ENCODE measurements at regions not wholly inside any gene's neighbourhood (a gene's known extent, or its start where the extent isn't known, plus 50 kb on each side); places are given as distances from the start of the nearest gene placed in this dataset.

DNA sequence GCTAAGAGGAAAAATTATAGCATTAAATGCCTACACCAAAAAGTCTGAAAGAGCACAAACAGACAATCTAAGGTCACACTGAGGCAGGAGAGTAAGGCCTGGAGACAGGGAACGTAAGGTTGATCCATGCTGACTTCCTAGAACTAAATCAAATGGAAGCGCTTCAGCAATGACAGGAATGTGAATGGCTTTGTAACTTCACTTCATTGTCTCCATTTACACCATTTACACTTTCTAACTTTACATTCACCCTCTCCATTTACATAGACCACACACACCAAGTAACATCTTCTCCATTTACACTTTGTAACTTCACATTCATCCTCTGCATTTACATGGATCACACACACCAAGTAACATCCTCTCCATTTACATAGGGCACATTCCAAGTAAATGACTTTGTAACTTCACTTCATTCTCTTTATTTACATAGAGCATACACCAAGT, 103.1 kb upstream of the SPATS2L start:
- Histone ChIP-seq H3K9ac (ENCODE audit: low read length) (peak overlapping the region; percentile 44), H3K4me1 (ENCODE audit: control insufficient read depth, low read depth, low read length) (peaks cover 33% of the 10 kb centered on the region), H3K36me3 (ENCODE audit: control insufficient read depth, low read depth, low read length) (no peaks in the 10 kb centered on the region), H3K27ac (ENCODE audit: low read length) (peak overlapping the region; percentile 78), H3K9me3 (ENCODE audit: control insufficient read depth, low read depth, low read length) (no peaks in the 10 kb centered on the region), H3K27me3 (ENCODE audit: control insufficient read depth, insufficient read depth, low read length) (no peaks in the 10 kb centered on the region), H3K4me3 (ENCODE audit: low read length) (peak overlapping the region; percentile 5)

DNA sequence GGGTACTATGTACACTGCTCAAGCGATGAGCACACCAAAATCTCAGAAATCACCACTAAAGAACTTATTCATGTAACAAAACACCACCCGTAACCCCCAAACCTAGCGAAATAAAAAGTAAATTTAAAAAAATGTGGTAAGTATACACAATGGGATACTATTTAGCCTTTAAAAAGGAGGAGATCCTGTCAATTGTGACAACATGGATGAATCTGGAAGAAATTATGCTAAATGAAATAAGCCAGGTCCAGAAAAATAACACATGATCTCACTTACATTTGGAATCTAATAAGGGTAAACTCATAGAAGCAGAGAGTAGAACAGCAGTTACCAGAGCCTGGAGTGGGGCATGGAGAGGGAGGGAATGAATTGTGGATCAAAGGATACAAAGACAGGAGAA, 98.5 kb upstream of the SPATS2L start:
- no peak overlapping the region for H3K4me3 ChIP-seq (ENCODE audit: low read length)
- peaks cover 9% of the 10 kb centered on the region for H3K4me1 ChIP-seq (ENCODE audit: control insufficient read depth, low read depth, low read length)
- H3K9me3 ChIP-seq (ENCODE audit: control insufficient read depth, low read depth, low read length): no peaks in the 10 kb centered on the region
- no peak overlapping the region for H3K27ac ChIP-seq (ENCODE audit: low read length)
- no peak overlapping the region for H3K9ac ChIP-seq (ENCODE audit: low read length)
- no peaks in the 10 kb centered on the region for H3K36me3 ChIP-seq (ENCODE audit: control insufficient read depth, low read depth, low read length)
- no peaks in the 10 kb centered on the region for H3K27me3 ChIP-seq (ENCODE audit: control insufficient read depth, insufficient read depth, low read length)

DNA sequence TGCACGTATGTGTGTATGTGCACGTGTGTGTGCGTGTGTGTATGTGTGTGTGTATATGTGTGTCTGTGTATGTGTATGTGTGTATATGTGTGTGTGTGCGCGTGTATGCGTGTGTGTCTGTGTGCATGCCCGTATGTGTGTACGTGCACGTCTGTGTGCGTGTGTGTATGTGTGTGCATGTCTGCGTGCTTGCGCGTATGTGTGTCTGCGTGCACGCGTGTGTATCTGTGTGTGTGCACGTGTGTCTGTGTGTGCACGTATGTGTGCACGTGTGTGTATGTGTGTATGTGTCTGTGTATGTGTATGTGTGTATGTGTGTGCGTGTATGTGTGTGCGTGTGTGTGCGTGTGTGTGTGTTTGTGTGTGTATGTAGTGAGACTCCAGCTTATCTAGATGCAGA, 97.5 kb upstream of the SPATS2L start:
- Histone ChIP-seq H3K4me3 (ENCODE audit: low read length) (no peak overlapping the region), H3K36me3 (ENCODE audit: control insufficient read depth, low read depth, low read length) (no peaks in the 10 kb centered on the region), H3K9ac (ENCODE audit: low read length) (no peak overlapping the region), H3K27ac (ENCODE audit: low read length) (no peak overlapping the region), H3K27me3 (ENCODE audit: control insufficient read depth, insufficient read depth, low read length) (no peaks in the 10 kb centered on the region), H3K9me3 (ENCODE audit: control insufficient read depth, low read depth, low read length) (no peaks in the 10 kb centered on the region), H3K4me1 (ENCODE audit: control insufficient read depth, low read depth, low read length) (no peaks in the 10 kb centered on the region)

DNA sequence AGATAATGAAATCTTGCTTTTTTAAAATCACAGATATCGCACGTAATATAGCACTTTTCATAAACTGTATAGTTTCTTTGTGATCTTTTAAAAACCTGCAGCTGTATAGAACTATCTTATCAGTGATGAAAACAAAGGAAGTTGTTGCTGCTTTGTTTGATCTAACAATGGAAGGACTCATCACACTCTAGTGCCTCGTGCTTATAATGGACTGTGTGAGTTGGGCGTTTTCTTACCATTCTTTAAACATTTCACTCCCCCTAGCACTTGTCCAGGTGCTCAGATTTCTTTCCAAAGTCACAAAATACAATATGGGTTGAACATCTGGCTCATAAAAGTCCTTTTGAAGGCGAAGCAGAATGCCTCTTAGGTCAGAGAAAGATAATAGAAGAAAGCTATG, 94.8 kb upstream of the SPATS2L start:
- H3K27ac ChIP-seq (ENCODE audit: low read length): no peak overlapping the region
- H3K4me1 ChIP-seq (ENCODE audit: control insufficient read depth, low read depth, low read length): no peaks in the 10 kb centered on the region
- H3K9me3 ChIP-seq (ENCODE audit: control insufficient read depth, low read depth, low read length): no peaks in the 10 kb centered on the region
- no peaks in the 10 kb centered on the region for H3K27me3 ChIP-seq (ENCODE audit: control insufficient read depth, insufficient read depth, low read length)
- H3K9ac ChIP-seq (ENCODE audit: low read length): no peak overlapping the region
- no peak overlapping the region for H3K4me3 ChIP-seq (ENCODE audit: low read length)
- H3K36me3 ChIP-seq (ENCODE audit: control insufficient read depth, low read depth, low read length): no peaks in the 10 kb centered on the region

GRCh38 chr2:200212862-200213425, 93.5 kb upstream of the SPATS2L start:
- no peaks in the 10 kb centered on the region for H3K9me3 ChIP-seq (ENCODE audit: control insufficient read depth, low read depth, low read length)
- H3K4me3 ChIP-seq (ENCODE audit: low read length): no peak overlapping the region
- H3K27ac ChIP-seq (ENCODE audit: low read length): no peak overlapping the region
- H3K27me3 ChIP-seq (ENCODE audit: control insufficient read depth, insufficient read depth, low read length): no peaks in the 10 kb centered on the region
- H3K4me1 ChIP-seq (ENCODE audit: control insufficient read depth, low read depth, low read length): no peaks in the 10 kb centered on the region
- H3K9ac ChIP-seq (ENCODE audit: low read length): no peak overlapping the region
- no peaks in the 10 kb centered on the region for H3K36me3 ChIP-seq (ENCODE audit: control insufficient read depth, low read depth, low read length)

GRCh38 chr2:200216310-200216709, 90.2 kb upstream of the SPATS2L start:
- H3K27ac ChIP-seq (ENCODE audit: low read length): no peak overlapping the region
- H3K4me1 ChIP-seq (ENCODE audit: control insufficient read depth, low read depth, low read length): peaks cover 14% of the 10 kb centered on the region
- H3K27me3 ChIP-seq (ENCODE audit: control insufficient read depth, insufficient read depth, low read length): no peaks in the 10 kb centered on the region
- no peak overlapping the region for H3K4me3 ChIP-seq (ENCODE audit: low read length)
- H3K9ac ChIP-seq (ENCODE audit: low read length): no peak overlapping the region
- H3K36me3 ChIP-seq (ENCODE audit: control insufficient read depth, low read depth, low read length): no peaks in the 10 kb centered on the region
- H3K9me3 ChIP-seq (ENCODE audit: control insufficient read depth, low read depth, low read length): no peaks in the 10 kb centered on the region

GRCh38 chr2:200217320-200217719, 89.2 kb upstream of the SPATS2L start:
- H3K36me3 ChIP-seq (ENCODE audit: control insufficient read depth, low read depth, low read length): no peaks in the 10 kb centered on the region
- H3K4me3 ChIP-seq (ENCODE audit: low read length): no peak overlapping the region
- H3K9me3 ChIP-seq (ENCODE audit: control insufficient read depth, low read depth, low read length): no peaks in the 10 kb centered on the region
- H3K9ac ChIP-seq (ENCODE audit: low read length): no peak overlapping the region
- H3K4me1 ChIP-seq (ENCODE audit: control insufficient read depth, low read depth, low read length): peaks cover 14% of the 10 kb centered on the region
- H3K27ac ChIP-seq (ENCODE audit: low read length): no peak overlapping the region
- H3K27me3 ChIP-seq (ENCODE audit: control insufficient read depth, insufficient read depth, low read length): no peaks in the 10 kb centered on the region

GRCh38 chr2:200218645-200219044, 87.8 kb upstream of the SPATS2L start:
- Histone ChIP-seq H3K27me3 (ENCODE audit: control insufficient read depth, insufficient read depth, low read length) (no peaks in the 10 kb centered on the region), H3K36me3 (ENCODE audit: control insufficient read depth, low read depth, low read length) (no peaks in the 10 kb centered on the region)

DNA sequence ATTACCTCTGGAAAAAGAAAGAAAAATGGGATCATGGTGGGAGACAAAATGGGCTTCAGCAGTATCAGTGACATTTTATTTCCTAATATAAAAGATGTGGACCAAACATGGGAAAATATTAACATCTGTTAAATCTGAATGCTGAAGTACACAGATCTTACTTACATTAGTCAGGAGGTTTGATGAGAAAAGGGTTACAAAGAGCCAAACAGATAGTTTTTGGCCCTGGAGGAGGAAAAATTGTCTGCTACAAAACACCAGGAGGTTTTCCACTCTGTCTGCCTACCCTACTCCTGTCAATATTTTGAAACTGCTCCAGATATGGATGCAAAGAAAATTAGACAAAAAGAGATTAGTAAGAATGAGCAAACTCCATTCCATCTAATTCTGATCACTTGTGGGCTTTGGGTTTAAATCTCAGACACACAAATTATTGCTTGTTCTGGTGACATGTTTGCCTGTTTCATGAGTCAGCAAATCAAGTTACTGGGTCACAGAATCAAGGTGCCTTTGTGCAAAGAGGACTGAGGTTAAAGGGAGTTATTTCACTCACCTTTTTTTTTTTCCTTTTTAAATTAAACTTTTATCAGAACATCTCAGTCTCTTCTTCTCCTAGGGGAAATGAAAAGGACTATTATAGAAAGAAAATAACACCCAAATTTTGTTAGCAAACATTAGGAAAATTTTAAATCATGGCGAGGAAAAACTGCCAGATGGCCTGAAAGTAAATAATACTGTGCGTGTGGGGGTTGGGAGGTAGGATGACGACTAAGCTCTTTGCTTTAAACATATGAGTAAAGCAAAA, 87.0 kb upstream of the SPATS2L start:
- H3K9me3 ChIP-seq (ENCODE audit: control insufficient read depth, low read depth, low read length): no peaks in the 10 kb centered on the region
- peaks cover 14% of the 10 kb centered on the region for H3K4me1 ChIP-seq (ENCODE audit: control insufficient read depth, low read depth, low read length)
- no peak overlapping the region for H3K4me3 ChIP-seq (ENCODE audit: low read length)
- no peak overlapping the region for H3K27ac ChIP-seq (ENCODE audit: low read length)
- no peak overlapping the region for H3K9ac ChIP-seq (ENCODE audit: low read length)
- no peaks in the 10 kb centered on the region for H3K27me3 ChIP-seq (ENCODE audit: control insufficient read depth, insufficient read depth, low read length)
- H3K36me3 ChIP-seq (ENCODE audit: control insufficient read depth, low read depth, low read length): no peaks in the 10 kb centered on the region

More at GRCh38 chr2:200218645-200219044, 87.8 kb upstream of the SPATS2L start:
- no peak overlapping the region for H3K4me3 ChIP-seq (ENCODE audit: low read length)
- peaks cover 14% of the 10 kb centered on the region for H3K4me1 ChIP-seq (ENCODE audit: control insufficient read depth, low read depth, low read length)
- no peaks in the 10 kb centered on the region for H3K9me3 ChIP-seq (ENCODE audit: control insufficient read depth, low read depth, low read length)
- no peak overlapping the region for H3K9ac ChIP-seq (ENCODE audit: low read length)
- no peak overlapping the region for H3K27ac ChIP-seq (ENCODE audit: low read length)

- no peaks in the 10 kb centered on the region for H3K27me3 ChIP-seq (ENCODE audit: control insufficient read depth, insufficient read depth, low read length)
- H3K36me3 ChIP-seq (ENCODE audit: control insufficient read depth, low read depth, low read length): no peaks in the 10 kb centered on the region
- H3K4me3 ChIP-seq (ENCODE audit: low read length): no peak overlapping the region
- no peaks in the 10 kb centered on the region for H3K9me3 ChIP-seq (ENCODE audit: control insufficient read depth, low read depth, low read length)
- no peak overlapping the region for H3K27ac ChIP-seq (ENCODE audit: low read length)
- peaks cover 14% of the 10 kb centered on the region for H3K4me1 ChIP-seq (ENCODE audit: control insufficient read depth, low read depth, low read length)
- no peak overlapping the region for H3K9ac ChIP-seq (ENCODE audit: low read length)
These were observed 86.2 kb upstream of the SPATS2L start for GRCh38 chr2:200220251-200220650.

DNA sequence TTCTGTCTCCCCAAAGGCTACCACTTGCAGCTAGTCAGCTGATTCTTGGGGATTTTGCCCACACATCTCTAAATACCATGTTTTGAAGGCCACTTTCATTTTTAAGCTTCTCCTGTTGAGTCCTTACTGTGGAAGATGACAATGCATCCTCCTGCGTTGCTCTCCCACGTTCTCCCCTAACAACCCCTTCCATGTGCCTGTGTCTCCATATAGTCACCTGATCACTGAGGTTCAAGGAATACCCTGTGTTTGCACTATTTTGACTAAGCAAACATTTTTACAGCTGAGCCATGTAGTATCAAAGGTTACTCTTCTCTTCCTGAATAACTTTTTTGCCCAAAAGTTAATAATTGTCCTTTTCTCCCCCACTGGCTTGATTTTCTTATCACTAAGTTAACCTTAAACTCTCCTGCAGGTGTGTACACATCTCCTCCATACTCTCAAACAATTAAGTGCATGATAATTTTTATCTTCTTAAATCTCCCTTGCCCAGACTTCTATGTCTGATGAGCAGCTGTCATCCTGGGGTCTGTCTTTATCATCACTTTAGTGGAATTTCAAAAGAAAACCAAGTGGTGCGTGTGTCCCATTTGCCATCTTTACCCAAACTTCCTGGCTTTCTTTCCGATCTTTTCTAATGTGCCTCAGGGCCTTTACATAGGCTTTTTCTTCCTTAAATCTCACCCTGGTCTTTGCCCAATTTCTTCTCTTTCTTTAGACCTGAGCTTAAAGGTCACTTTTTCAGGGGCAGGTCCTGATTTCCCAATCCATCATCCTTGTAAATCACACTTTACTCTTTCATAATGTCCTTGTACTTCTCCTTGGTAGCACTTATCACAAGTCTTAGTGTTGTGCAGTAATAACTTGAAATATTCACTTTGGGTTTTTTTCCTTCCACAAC, 85.2 kb upstream of the SPATS2L start:
- Histone ChIP-seq H3K27ac (ENCODE audit: low read length) (no peak overlapping the region), H3K36me3 (ENCODE audit: control insufficient read depth, low read depth, low read length) (no peaks in the 10 kb centered on the region), H3K9me3 (ENCODE audit: control insufficient read depth, low read depth, low read length) (no peaks in the 10 kb centered on the region), H3K4me3 (ENCODE audit: low read length) (no peak overlapping the region), H3K4me1 (ENCODE audit: control insufficient read depth, low read depth, low read length) (peaks cover 14% of the 10 kb centered on the region), H3K27me3 (ENCODE audit: control insufficient read depth, insufficient read depth, low read length) (no peaks in the 10 kb centered on the region), H3K9ac (ENCODE audit: low read length) (no peak overlapping the region)
